Fibroblast of pulmonary artery (primary cell): ENCODE measurements at regions not wholly inside any gene's neighbourhood (a gene's known extent, or its start where the extent isn't known, plus 50 kb on each side); places are given as distances from the start of the nearest gene placed in this dataset.

Source experiments
- DNase-seq: peaks from one replicate; pipeline ENCODE4 v3.0.0-alpha.2; 2010; ENCODE audit warnings: low read depth
- H3K4me3 ChIP-seq: replicated peaks from 2 replicates; pipeline ENCODE4 v1.5.1; 2011; ENCODE audit warnings: low read depth, mild to moderate bottlenecking, control low read depth, low read length, moderate library complexity
- TF ChIP-seq, protein P1 (sequence below): IDR thresholded peaks from 2 replicates; pipeline ENCODE4 v1.5.1; 2011; ENCODE audit warnings: mild to moderate bottlenecking, control low read depth, low read length, inconsistent platforms; ENCODE audit errors: missing control alignments

- TF ChIP-seq, protein P1, sequence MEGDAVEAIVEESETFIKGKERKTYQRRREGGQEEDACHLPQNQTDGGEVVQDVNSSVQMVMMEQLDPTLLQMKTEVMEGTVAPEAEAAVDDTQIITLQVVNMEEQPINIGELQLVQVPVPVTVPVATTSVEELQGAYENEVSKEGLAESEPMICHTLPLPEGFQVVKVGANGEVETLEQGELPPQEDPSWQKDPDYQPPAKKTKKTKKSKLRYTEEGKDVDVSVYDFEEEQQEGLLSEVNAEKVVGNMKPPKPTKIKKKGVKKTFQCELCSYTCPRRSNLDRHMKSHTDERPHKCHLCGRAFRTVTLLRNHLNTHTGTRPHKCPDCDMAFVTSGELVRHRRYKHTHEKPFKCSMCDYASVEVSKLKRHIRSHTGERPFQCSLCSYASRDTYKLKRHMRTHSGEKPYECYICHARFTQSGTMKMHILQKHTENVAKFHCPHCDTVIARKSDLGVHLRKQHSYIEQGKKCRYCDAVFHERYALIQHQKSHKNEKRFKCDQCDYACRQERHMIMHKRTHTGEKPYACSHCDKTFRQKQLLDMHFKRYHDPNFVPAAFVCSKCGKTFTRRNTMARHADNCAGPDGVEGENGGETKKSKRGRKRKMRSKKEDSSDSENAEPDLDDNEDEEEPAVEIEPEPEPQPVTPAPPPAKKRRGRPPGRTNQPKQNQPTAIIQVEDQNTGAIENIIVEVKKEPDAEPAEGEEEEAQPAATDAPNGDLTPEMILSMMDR = no peak
- H3K4me3 ChIP-seq = no peak overlapping the region
- DNase-seq = no peak
Observed at GRCh38 chr12:23057571-23057970, 432.6 kb downstream of the ETNK1 start.

- H3K4me3 ChIP-seq = no peak overlapping the region
- TF ChIP-seq, protein P1 = no peak
- no peak for DNase-seq
Observed at GRCh38 chr12:23060161-23060560, 435.2 kb downstream of the ETNK1 start.

DNA sequence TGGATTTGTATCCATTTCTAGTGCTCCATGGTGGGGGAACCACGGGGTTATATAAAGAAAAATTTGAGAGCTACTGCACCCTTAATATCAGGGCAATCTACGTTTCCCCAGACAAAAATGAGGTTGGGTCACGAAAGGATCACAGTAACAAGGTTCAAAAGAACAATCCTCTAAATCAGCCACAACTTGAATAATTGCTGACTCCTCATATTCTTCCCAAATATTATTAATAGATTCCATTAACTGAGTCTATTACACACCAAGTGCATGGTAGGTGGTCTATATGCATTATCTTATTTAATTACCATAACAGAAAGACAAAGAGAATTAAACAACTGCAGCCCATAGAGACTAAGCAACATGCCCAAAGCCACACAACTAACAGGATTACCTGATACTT lies 438.2 kb downstream of the ETNK1 start:
- TF ChIP-seq, protein P1 = no peak
- DNase-seq = no peak
- no peak overlapping the region for H3K4me3 ChIP-seq

DNA sequence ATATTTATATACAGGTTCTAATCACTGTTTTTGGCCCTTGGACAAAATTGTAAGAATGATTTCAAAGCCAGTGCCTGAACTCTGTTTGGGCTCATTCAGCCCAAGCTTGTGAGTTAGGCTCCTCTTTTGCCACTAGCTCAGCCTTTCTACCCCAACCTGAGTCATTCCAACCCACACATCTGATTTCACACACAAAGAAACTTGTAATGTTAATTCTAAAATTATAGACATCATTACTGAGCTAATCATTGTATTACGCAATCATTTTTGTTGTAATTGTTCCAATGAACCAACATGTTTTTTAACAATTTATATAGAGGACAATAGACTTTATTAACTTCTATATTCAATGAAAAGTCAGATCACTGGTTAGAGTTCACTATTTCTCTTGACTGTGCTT lies 441.1 kb downstream of the ETNK1 start:
- H3K4me3 ChIP-seq = no peak overlapping the region
- TF ChIP-seq, protein P1 = no peak
- DNase-seq = no peak

GRCh38 chr12:23083267-23083666 lies 458.3 kb downstream of the ETNK1 start:
- no peak overlapping the region for H3K4me3 ChIP-seq
- peak; percentile 46 for DNase-seq
- TF ChIP-seq, protein P1 = no peak

DNA sequence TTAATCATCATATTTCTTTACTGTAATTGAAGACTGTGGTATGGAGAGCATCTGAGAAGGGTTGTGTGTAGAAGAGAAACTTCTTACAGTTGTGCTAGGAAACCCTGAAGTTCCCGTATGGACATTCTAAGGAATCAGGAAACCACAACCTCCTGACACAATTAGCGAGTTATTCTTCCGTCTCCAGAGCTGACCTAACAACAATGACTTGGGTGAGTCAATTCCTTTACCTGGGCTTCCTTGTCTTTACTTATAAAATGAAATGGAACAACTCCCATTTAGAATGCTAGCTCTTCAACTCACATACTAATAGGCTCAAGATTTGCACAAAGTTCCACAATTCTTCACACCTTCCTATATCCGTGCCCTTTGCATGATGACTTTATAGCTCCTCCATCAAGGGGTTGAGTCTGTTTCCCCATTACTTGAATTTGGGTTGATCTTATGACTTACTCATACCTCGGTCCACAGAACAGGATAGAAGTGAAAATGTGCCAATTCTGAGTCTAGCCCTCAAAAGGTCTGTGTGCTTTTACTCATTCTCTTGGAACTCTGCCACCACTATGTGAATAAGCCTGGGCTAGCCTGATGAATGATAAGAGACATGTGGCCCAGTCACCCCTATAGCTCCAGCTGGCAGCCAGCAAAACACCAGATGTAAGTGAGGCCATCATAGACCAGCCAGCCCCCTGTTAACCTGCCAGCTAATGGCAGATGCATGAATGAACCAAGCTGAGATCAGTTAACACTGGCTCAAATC lies 459.4 kb downstream of the ETNK1 start:
- peak; percentile 69 for DNase-seq
- no peak overlapping the region for H3K4me3 ChIP-seq
- TF ChIP-seq, protein P1 = no peak

- H3K4me3 ChIP-seq = no peak overlapping the region
- no peak for DNase-seq
- TF ChIP-seq, protein P1 = no peak
Observed at GRCh38 chr12:23088594-23088993, 463.6 kb downstream of the ETNK1 start.
